Effector memory CD8-positive, alpha-beta T cell (primary cell): ENCODE measurements at regions not wholly inside any gene's neighbourhood (a gene's known extent, or its start where the extent isn't known, plus 50 kb on each side); places are given as distances from the start of the nearest gene placed in this dataset.

ENCODE experiments used
- ATAC-seq: fragments of 150-1000 bp; cut with Tn5 transposase; replicated peaks from 2 replicates; pipeline ENCODE4 v1.10.0; 2021; ENCODE audit warnings: mild to moderate bottlenecking, moderate library complexity
- DNase-seq, 3 experiments: peaks; one replicate each; pipeline ENCODE4 v3.0.0; 2021
- H3K27ac Mint-ChIP-seq, 2 donors: one replicate each; pipeline ENCODE4 v1.8.0; 2022; ENCODE audit warnings: mild to moderate bottlenecking in 2 of 2, mixed read lengths in 2 of 2, moderate library complexity in 2 of 2
- H3K27me3 Mint-ChIP-seq, 2 donors: one replicate each; pipeline ENCODE4 v1.8.0; 2022; ENCODE audit warnings: mixed read lengths in 2 of 2
- H3K36me3 Mint-ChIP-seq: one replicate; pipeline ENCODE4 v1.8.0; 2022; ENCODE audit warnings: mild to moderate bottlenecking, moderate library complexity, mixed read lengths; ENCODE audit not compliant: insufficient read depth
- H3K4me1 Mint-ChIP-seq, 2 donors: one replicate each; pipeline ENCODE4 v1.8.0; 2022; ENCODE audit warnings: low read depth in 2 of 2, mixed read lengths in 2 of 2
- H3K4me3 Mint-ChIP-seq, 2 donors: one replicate each; pipeline ENCODE4 v1.8.0; 2022; ENCODE audit warnings: mild to moderate bottlenecking in 2 of 2, mixed read lengths in 2 of 2, moderate library complexity in 2 of 2
- H3K9me3 Mint-ChIP-seq, 2 donors: one replicate each; pipeline ENCODE4 v1.8.0; 2022; ENCODE audit warnings: mixed read lengths in 2 of 2

DNA sequence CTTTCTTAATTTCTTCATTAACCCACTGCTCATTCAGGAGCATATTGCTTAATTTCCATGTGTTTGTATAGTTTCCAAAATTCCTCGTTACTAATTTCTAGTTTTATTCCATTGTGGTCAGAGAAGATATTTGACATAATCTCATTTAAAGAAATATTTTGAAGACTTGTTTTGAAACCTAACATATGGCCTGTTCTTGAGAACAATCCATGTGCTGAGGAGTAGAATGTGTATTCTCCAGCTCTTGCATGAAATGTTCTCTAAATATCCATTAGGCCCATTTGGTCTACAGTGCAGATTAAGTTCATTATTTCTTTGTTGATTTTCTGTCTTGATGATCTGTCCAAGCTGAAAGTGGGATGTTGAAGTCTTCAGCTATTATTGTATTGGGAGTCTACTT lies 251.7 kb downstream of the ALDH8A1 start:
- no peaks in the 10 kb centered on the region for H3K36me3 Mint-ChIP-seq
- DNase-seq: no peak
- ATAC-seq: no peak
- H3K9me3 Mint-ChIP-seq: no peaks in the 10 kb centered on the region
- peaks cover 6 to 57% of the 10 kb centered on the region in 2 donors for H3K27me3 Mint-ChIP-seq
- no peaks in the 10 kb centered on the region for H3K4me1 Mint-ChIP-seq
- H3K4me3 Mint-ChIP-seq: no peak overlapping the region
- H3K27ac Mint-ChIP-seq: no peak overlapping the region

- ATAC-seq: no peak
- Mint-ChIP-seq H3K27ac (no peak overlapping the region), H3K4me1 (no peaks in the 10 kb centered on the region), H3K27me3 (peaks cover 15 to 46% of the 10 kb centered on the region in 2 donors), H3K36me3 (no peaks in the 10 kb centered on the region), H3K9me3 (no peaks in the 10 kb centered on the region), H3K4me3 (no peak overlapping the region)
- DNase-seq: no peak
Observed at GRCh38 chr6:134692008-134692407, 257.9 kb downstream of the ALDH8A1 start.

DNA sequence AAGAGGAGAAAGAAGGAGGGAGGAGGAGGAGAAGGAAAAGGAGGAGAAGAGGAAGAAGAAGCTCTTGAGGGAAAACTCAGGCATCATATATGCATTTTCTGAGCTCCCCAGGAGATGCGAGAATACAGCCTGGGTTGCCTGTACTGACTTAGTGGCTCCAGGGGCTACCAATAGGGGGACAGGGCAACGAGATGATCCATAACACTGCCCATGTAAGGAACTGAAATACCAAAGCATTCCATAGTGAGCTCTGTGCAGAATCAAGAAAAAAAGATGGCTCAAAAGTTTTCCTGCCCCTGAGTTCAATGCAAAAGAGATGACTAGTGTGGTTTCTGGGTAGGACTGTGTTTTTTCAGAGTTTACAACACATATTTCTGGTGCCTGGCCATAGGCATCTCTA lies 258.7 kb downstream of the ALDH8A1 start:
- Mint-ChIP-seq H3K4me3 (no peak overlapping the region), H3K27me3 (peaks cover 17 to 40% of the 10 kb centered on the region in 2 donors), H3K36me3 (no peaks in the 10 kb centered on the region), H3K9me3 (no peaks in the 10 kb centered on the region), H3K27ac (no peak overlapping the region), H3K4me1 (no peaks in the 10 kb centered on the region)
- DNase-seq: no peak
- no peak for ATAC-seq

- ATAC-seq (no peak), DNase-seq (no peak)
- no peaks in the 10 kb centered on the region for H3K9me3 Mint-ChIP-seq
- no peaks in the 10 kb centered on the region for H3K4me1 Mint-ChIP-seq
- H3K36me3 Mint-ChIP-seq: no peaks in the 10 kb centered on the region
- H3K27ac Mint-ChIP-seq: no peak overlapping the region
- H3K4me3 Mint-ChIP-seq: no peak overlapping the region
- peaks cover 20 to 40% of the 10 kb centered on the region in 2 donors for H3K27me3 Mint-ChIP-seq
Observed at GRCh38 chr6:134690048-134690447, 259.9 kb downstream of the ALDH8A1 start.

- DNase-seq (no peak), ATAC-seq (no peak)
- no peaks in the 10 kb centered on the region for H3K36me3 Mint-ChIP-seq
- H3K27ac Mint-ChIP-seq: no peak overlapping the region
- H3K27me3 Mint-ChIP-seq: peaks cover 20 to 39% of the 10 kb centered on the region in 2 donors
- no peak overlapping the region for H3K4me3 Mint-ChIP-seq
- no peaks in the 10 kb centered on the region for H3K4me1 Mint-ChIP-seq
- H3K9me3 Mint-ChIP-seq: no peaks in the 10 kb centered on the region
Observed at GRCh38 chr6:134689641-134690040, 260.3 kb downstream of the ALDH8A1 start.

DNA sequence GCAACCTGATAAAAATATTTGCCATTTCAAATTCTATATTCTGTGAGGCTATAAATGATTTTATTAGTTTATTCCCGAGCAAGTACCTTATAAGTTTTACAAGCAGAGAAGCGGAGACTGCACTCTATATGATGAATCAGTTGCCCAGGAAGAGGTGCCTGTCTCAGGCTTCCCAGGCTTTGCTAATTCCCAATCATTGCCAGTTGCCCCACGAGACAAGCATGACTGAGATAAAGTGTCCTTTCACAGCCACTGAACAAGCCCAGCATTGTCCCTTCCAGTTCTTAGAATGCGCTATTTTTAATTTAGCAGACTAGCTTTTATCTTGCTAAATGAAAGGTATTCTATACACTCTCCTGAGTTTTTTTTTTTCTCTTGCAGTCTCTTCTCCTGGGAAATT lies 260.7 kb downstream of the ALDH8A1 start:
- peaks cover 20 to 35% of the 10 kb centered on the region in 2 donors for H3K27me3 Mint-ChIP-seq
- H3K27ac Mint-ChIP-seq: no peak overlapping the region

DNA sequence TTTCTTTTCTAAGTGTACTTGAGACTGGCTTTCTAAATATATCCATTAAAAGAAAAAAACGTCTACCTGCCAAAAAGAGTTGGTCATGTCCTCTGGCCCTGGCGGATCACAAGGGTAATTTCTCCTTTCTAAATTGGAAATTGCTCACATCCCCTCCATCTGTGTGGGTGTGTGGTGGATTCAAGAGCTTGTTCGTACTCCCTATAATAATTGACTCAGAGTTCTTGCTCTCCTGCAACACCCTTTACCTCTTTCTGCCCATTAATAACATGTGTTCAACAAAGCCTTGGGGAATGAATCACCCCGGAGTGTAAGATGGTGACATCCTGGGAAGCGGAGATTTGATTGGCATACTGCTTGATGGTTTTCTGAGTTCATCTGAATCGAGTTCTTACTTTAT lies 263.8 kb downstream of the ALDH8A1 start:
- Mint-ChIP-seq H3K9me3 (no peaks in the 10 kb centered on the region), H3K4me3 (no peak overlapping the region), H3K27me3 (peaks cover 23 to 27% of the 10 kb centered on the region in 2 donors), H3K27ac (no peak overlapping the region), H3K4me1 (no peaks in the 10 kb centered on the region), H3K36me3 (no peaks in the 10 kb centered on the region)
- ATAC-seq: no peak
- DNase-seq: no peak

More for the DNA sequence above, 260.7 kb downstream of the ALDH8A1 start:
- Mint-ChIP-seq H3K4me3 (no peak overlapping the region), H3K4me1 (no peaks in the 10 kb centered on the region), H3K9me3 (no peaks in the 10 kb centered on the region), H3K36me3 (no peaks in the 10 kb centered on the region)
- DNase-seq (no peak), ATAC-seq (no peak)

- H3K4me3 Mint-ChIP-seq: no peak overlapping the region
- no peaks in the 10 kb centered on the region for H3K9me3 Mint-ChIP-seq
- H3K27ac Mint-ChIP-seq: no peak overlapping the region
- DNase-seq (no peak), ATAC-seq (no peak)
- H3K27me3 Mint-ChIP-seq: peaks cover 9 to 13% of the 10 kb centered on the region in 2 donors
- H3K4me1 Mint-ChIP-seq: no peaks in the 10 kb centered on the region
- H3K36me3 Mint-ChIP-seq: no peaks in the 10 kb centered on the region
Observed at GRCh38 chr6:134684423-134684795, 265.5 kb downstream of the ALDH8A1 start.

GRCh38 chr6:134683783-134684422 lies 266.0 kb downstream of the ALDH8A1 start:
- ATAC-seq (no peak), DNase-seq (no peak)
- H3K4me1 Mint-ChIP-seq: no peaks in the 10 kb centered on the region
- H3K27ac Mint-ChIP-seq: no peak overlapping the region
- H3K36me3 Mint-ChIP-seq: no peaks in the 10 kb centered on the region
- no peaks in the 10 kb centered on the region for H3K9me3 Mint-ChIP-seq
- H3K27me3 Mint-ChIP-seq: peaks cover 4 to 12% of the 10 kb centered on the region in 2 donors
- H3K4me3 Mint-ChIP-seq: no peak overlapping the region

DNA sequence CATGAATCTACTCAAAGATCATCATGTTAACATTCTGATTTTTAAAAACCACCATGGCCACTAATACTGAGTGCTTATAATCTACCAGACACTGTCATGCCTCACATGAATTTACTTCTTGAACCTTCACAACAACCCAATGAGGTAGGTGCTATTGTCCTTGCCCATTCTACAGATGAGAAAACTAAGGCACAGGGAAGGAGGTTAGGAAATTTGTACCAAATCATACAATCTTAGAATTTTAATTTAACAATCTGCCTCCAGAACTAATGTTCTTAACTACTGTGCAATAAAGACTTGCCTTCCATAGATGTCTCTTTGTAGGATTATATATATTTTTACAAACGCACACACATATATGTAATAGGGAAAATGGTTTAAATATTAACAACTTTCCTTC lies 269.5 kb downstream of the ALDH8A1 start:
- no peaks in the 10 kb centered on the region for H3K9me3 Mint-ChIP-seq

GRCh38 chr6:134680021-134680420 lies 269.9 kb downstream of the ALDH8A1 start:
- Mint-ChIP-seq H3K4me3 (no peak overlapping the region), H3K9me3 (no peaks in the 10 kb centered on the region), H3K27ac (no peak overlapping the region), H3K36me3 (no peaks in the 10 kb centered on the region), H3K4me1 (no peaks in the 10 kb centered on the region), H3K27me3 (peaks cover 0 to 7% of the 10 kb centered on the region in 2 donors)
- no peak for ATAC-seq
- no peak for DNase-seq

More for the DNA sequence above, 269.5 kb downstream of the ALDH8A1 start:
- DNase-seq: no peak
- ATAC-seq: no peak
- H3K36me3 Mint-ChIP-seq: no peaks in the 10 kb centered on the region
- H3K27ac Mint-ChIP-seq: no peak overlapping the region
- H3K27me3 Mint-ChIP-seq: peaks cover 0 to 7% of the 10 kb centered on the region in 2 donors
- no peaks in the 10 kb centered on the region for H3K4me1 Mint-ChIP-seq
- no peak overlapping the region for H3K4me3 Mint-ChIP-seq

DNA sequence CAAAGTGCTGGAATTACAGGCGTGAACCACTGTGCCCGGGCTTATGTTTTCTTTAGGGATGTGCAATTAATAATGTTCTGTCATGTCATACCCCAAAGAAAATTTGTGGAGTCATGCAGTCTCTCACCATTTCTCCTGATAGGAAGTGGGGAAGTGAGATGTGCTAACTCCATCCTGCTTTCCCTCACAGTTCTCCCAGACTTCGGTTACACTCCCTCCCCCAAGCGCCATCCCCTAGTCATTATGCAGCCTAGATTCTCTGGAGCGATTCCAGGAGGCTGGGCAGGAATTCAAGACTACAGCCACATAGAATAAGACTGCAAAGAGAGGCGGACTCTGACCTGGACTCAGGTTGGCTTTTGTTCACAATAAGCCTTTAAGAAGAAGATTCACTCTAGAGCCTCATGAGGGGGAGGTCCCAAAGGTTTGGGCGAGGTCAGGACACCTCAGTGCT lies 271.4 kb downstream of the ALDH8A1 start:
- no peak overlapping the region for H3K4me3 Mint-ChIP-seq
- no peak overlapping the region for H3K27ac Mint-ChIP-seq
- ATAC-seq: no peak
- no peaks in the 10 kb centered on the region for H3K9me3 Mint-ChIP-seq
- H3K4me1 Mint-ChIP-seq: no peaks in the 10 kb centered on the region
- DNase-seq: no peak
- H3K27me3 Mint-ChIP-seq: peaks cover 0 to 7% of the 10 kb centered on the region in 2 donors
- H3K36me3 Mint-ChIP-seq: no peaks in the 10 kb centered on the region

DNA sequence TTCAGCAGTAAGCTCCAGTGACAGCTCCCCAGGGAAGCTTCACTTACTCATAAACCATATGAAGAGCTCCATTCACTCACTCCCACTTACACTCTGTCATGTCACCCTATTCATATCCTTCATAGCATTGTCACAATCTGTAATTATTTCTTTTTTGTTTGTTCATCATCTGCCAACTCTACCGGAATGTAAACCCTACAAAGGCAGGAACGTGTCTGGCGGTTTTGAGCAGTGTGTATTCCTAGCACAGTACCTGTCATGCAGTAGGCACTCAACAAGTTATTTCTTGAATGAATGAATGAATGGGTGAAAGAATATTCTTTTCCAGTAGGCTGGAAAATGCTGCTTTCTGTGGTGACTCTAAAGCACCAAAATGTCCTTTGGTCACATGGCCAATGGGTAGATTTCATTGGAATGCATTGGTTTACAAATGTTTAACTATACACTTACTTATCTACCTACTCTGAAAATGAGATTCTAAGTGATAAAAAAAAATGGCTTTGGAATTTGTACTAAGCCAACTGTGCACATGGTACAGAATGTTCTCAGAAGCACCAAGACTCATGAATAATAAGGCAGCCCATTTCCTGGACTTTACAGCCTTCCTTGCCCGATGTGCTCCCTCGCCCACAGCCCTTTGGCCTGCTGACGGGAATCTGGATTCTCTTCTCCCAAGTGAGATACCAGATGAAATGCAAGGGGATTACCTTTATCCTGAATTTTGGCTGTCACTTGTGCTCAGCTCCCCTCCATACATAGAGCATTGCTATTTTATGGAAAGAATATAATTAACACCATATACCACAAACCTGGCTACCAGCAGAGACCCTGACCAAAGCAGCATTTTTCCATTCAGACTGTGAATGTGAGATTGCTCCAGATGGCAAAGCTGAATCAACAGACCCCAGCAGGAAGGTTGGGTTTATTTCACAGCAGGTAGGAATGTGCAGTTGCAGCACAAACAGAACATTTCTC lies 273.3 kb downstream of the ALDH8A1 start:
- H3K27ac Mint-ChIP-seq: no peak overlapping the region
- DNase-seq: no peak
- no peak overlapping the region for H3K4me3 Mint-ChIP-seq
- H3K27me3 Mint-ChIP-seq: no peaks in the 10 kb centered on the region
- no peaks in the 10 kb centered on the region for H3K36me3 Mint-ChIP-seq
- no peaks in the 10 kb centered on the region for H3K9me3 Mint-ChIP-seq
- no peak for ATAC-seq
- H3K4me1 Mint-ChIP-seq: no peaks in the 10 kb centered on the region
